Nephron progenitor cell (in vitro differentiated cells): ENCODE measurements at regions not wholly inside any gene's neighbourhood (a gene's known extent, or its start where the extent isn't known, plus 50 kb on each side); places are given as distances from the start of the nearest gene placed in this dataset.

ENCODE experiments used
- DNase-seq: peaks from one replicate; pipeline ENCODE4 v3.0.0; 2021
- H3K27ac Mint-ChIP-seq: 2 replicates; pipeline ENCODE4 v1.8.0; 2021; ENCODE audit warnings: mild to moderate bottlenecking, moderate library complexity, mixed read lengths
- H3K27me3 Mint-ChIP-seq: 2 replicates; pipeline ENCODE4 v1.8.0; 2021; ENCODE audit warnings: mild to moderate bottlenecking, low read depth, mixed read lengths; ENCODE audit not compliant: poor library complexity
- H3K36me3 Mint-ChIP-seq: 2 replicates; pipeline ENCODE4 v1.8.0; 2021; ENCODE audit warnings: low read depth, mixed read lengths
- H3K4me1 Mint-ChIP-seq: 2 replicates; pipeline ENCODE4 v1.8.0; 2021; ENCODE audit warnings: mixed read lengths
- H3K4me3 Mint-ChIP-seq: 2 replicates; pipeline ENCODE4 v1.8.0; 2021; ENCODE audit warnings: mild to moderate bottlenecking, moderate library complexity, mixed read lengths
- H3K9me3 Mint-ChIP-seq: 2 replicates; pipeline ENCODE4 v1.8.0; 2021; ENCODE audit warnings: mild to moderate bottlenecking, moderate library complexity, mixed read lengths
- CTCF ChIP-seq: fragments of 200-600 bp; sonication (generic); IDR thresholded peaks from 2 replicates; pipeline ENCODE4 v1.5.0; 2021; ENCODE audit warnings: antibody characterized with exemption

GRCh38 chr2:111236025-111236424, 115.3 kb downstream of the BCL2L11 start:
- Mint-ChIP-seq H3K4me3 (no peak overlapping the region), H3K4me1 (peaks cover 11% of the 10 kb centered on the region), H3K27me3 (no peaks in the 10 kb centered on the region), H3K9me3 (peaks cover 25% of the 10 kb centered on the region), H3K36me3 (peaks cover 9% of the 10 kb centered on the region), H3K27ac (no peak overlapping the region)
- no peak for TF ChIP-seq CTCF
- DNase-seq = no peak

- Mint-ChIP-seq H3K4me1 (peaks cover 11% of the 10 kb centered on the region), H3K4me3 (no peak overlapping the region), H3K9me3 (peaks cover 8% of the 10 kb centered on the region), H3K36me3 (peaks cover 5% of the 10 kb centered on the region), H3K27me3 (no peaks in the 10 kb centered on the region), H3K27ac (no peak overlapping the region)
- no peak for DNase-seq
- TF ChIP-seq CTCF = no peak
Observed at GRCh38 chr2:111238296-111238695, 117.6 kb downstream of the BCL2L11 start.

- no peaks in the 10 kb centered on the region for H3K9me3 Mint-ChIP-seq
- H3K4me3 Mint-ChIP-seq = no peak overlapping the region
- no peak overlapping the region for H3K27ac Mint-ChIP-seq
- DNase-seq = no peak
- TF ChIP-seq CTCF = no peak
- no peaks in the 10 kb centered on the region for H3K27me3 Mint-ChIP-seq
- peaks cover 11% of the 10 kb centered on the region for H3K4me1 Mint-ChIP-seq
- H3K36me3 Mint-ChIP-seq = no peaks in the 10 kb centered on the region
Observed at GRCh38 chr2:111239107-111239506, 118.4 kb downstream of the BCL2L11 start.

GRCh38 chr2:111239581-111240249, 119.0 kb downstream of the BCL2L11 start:
- Mint-ChIP-seq H3K36me3 (no peaks in the 10 kb centered on the region), H3K27ac (no peak overlapping the region), H3K4me3 (no peak overlapping the region), H3K4me1 (peaks cover 11% of the 10 kb centered on the region), H3K9me3 (no peaks in the 10 kb centered on the region), H3K27me3 (no peaks in the 10 kb centered on the region)
- no peak for TF ChIP-seq CTCF
- DNase-seq = no peak

- H3K36me3 Mint-ChIP-seq = no peaks in the 10 kb centered on the region
- TF ChIP-seq CTCF = no peak
- no peak overlapping the region for H3K4me3 Mint-ChIP-seq
- peaks cover 6% of the 10 kb centered on the region for H3K27me3 Mint-ChIP-seq
- H3K27ac Mint-ChIP-seq = no peak overlapping the region
- H3K4me1 Mint-ChIP-seq = no peaks in the 10 kb centered on the region
- no peaks in the 10 kb centered on the region for H3K9me3 Mint-ChIP-seq
- DNase-seq = no peak
Observed at GRCh38 chr2:111243295-111243694, 122.6 kb downstream of the BCL2L11 start.

GRCh38 chr2:111244864-111245263, 124.2 kb downstream of the BCL2L11 start:
- Mint-ChIP-seq H3K36me3 (no peaks in the 10 kb centered on the region), H3K4me3 (no peak overlapping the region), H3K27ac (no peak overlapping the region), H3K4me1 (no peaks in the 10 kb centered on the region), H3K9me3 (no peaks in the 10 kb centered on the region), H3K27me3 (peaks cover 6% of the 10 kb centered on the region)
- no peak for DNase-seq
- TF ChIP-seq CTCF = no peak
